DOHH2 (cell line): ENCODE measurements at regions not wholly inside any gene's neighbourhood (a gene's known extent, or its start where the extent isn't known, plus 50 kb on each side); places are given as distances from the start of the nearest gene placed in this dataset.

Experiments used
- H3F3A ChIP-seq: fragments of 200-600 bp; sonication (generic), shearing (Covaris generic); 2 replicates; pipeline ENCODE4 v1.6.0; 2016; ENCODE audit warnings: antibody characterized with exemption, mild to moderate bottlenecking; ENCODE audit not compliant: control insufficient read depth, insufficient read depth
- H3K27ac ChIP-seq: fragments of 200-600 bp; sonication (generic); 2 replicates; pipeline ENCODE4 v1.5.1; 2014; ENCODE audit warnings: low read depth, mild to moderate bottlenecking, low read length, moderate library complexity
- H3K27me3 ChIP-seq: fragments of 200-600 bp; sonication (generic); 2 replicates; pipeline ENCODE4 v1.6.1; 2014; ENCODE audit warnings: mild to moderate bottlenecking, low read length, mixed read lengths; ENCODE audit not compliant: control insufficient read depth
- H3K36me3 ChIP-seq: fragments of 200-600 bp; sonication (generic); 2 replicates; pipeline ENCODE4 v1.6.1; 2014; ENCODE audit warnings: mild to moderate bottlenecking, low read length, moderate library complexity, mixed read lengths; ENCODE audit not compliant: control insufficient read depth
- H3K4me1 ChIP-seq: fragments of 200-600 bp; sonication (generic); 2 replicates; pipeline ENCODE4 v1.6.1; 2014; ENCODE audit warnings: mild to moderate bottlenecking, low read length, mixed read lengths; ENCODE audit not compliant: control insufficient read depth
- H3K4me2 ChIP-seq: fragments of 200-600 bp; sonication (generic); 2 replicates; pipeline ENCODE4 v1.6.0; 2014; ENCODE audit warnings: mild to moderate bottlenecking, low read length, moderate library complexity
- H3K4me3 ChIP-seq: fragments of 200-600 bp; sonication (generic); 2 replicates; pipeline ENCODE4 v1.5.1; 2014; ENCODE audit warnings: mild to moderate bottlenecking, low read length, mixed read lengths
- H3K79me2 ChIP-seq: fragments of 200-600 bp; sonication (generic); 2 replicates; pipeline ENCODE4 v1.6.1; 2014; ENCODE audit warnings: mild to moderate bottlenecking, low read length, mixed read lengths; ENCODE audit not compliant: control insufficient read depth
- H3K9me2 ChIP-seq: fragments of 200-600 bp; sonication (generic); replicated peaks from 2 replicates; pipeline ENCODE4 v1.6.1; 2014; ENCODE audit warnings: mild to moderate bottlenecking, low read length, mixed read lengths; ENCODE audit not compliant: control insufficient read depth
- H3K9me3 ChIP-seq: fragments of 200-600 bp; sonication (generic); 2 replicates; pipeline ENCODE4 v1.6.1; 2014; ENCODE audit warnings: antibody characterized with exemption, low read length, mixed read lengths; ENCODE audit not compliant: control insufficient read depth, insufficient read depth
- H4K20me1 ChIP-seq: fragments of 200-600 bp; sonication (generic); 2 replicates; pipeline ENCODE4 v1.6.0; 2014; ENCODE audit warnings: low read depth, mild to moderate bottlenecking, antibody characterized with exemption, low read length, moderate library complexity; ENCODE audit not compliant: control insufficient read depth, insufficient read depth
- EZH2phosphoT487 ChIP-seq: fragments of 200-600 bp; sonication (generic); IDR thresholded peaks from 2 replicates; pipeline ENCODE4 v1.6.1; 2017; ENCODE audit warnings: borderline replicate concordance, mild to moderate bottlenecking, antibody characterized with exemption, low read length, moderate library complexity, mixed read lengths
- TF ChIP-seq, protein P1 (sequence below): fragments of 200-600 bp; sonication (generic); IDR thresholded peaks from one replicate; pipeline ENCODE4 v1.5.1; 2014; ENCODE audit warnings: antibody characterized with exemption, mild to moderate bottlenecking, low read depth, low read length; ENCODE audit not compliant: poor library complexity, severe bottlenecking

DNA sequence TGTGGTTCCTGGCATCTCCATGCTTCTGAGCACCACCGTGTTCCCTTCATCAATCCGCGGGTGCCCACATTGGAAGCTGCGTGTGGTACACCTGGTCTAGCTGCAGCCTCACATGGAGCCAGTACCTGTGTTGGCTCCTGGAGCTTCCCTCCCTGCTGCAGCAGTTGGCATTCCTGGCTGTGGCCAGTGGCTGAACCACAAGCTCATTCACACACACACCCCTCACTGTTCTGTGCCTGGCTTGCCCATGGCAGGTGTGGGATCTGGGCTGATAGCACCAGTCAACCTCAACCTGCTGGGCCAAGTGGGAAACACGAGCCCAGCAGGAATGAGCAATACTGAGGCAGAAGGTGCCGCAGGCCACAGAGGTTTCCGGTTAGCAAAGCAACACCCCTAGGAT is 256.2 kb upstream of the LRFN5 start:
- Histone ChIP-seq H3K79me2 (no peaks in the 10 kb centered on the region), H3K4me1 (no peaks in the 10 kb centered on the region), H3F3A (no peaks in the 10 kb centered on the region), H3K4me3 (no peak overlapping the region), H3K4me2 (no peak overlapping the region), H3K36me3 (no peaks in the 10 kb centered on the region), H3K27ac (no peak overlapping the region), H3K9me2 (no peaks in the 10 kb centered on the region), H3K9me3 (peaks cover 3% of the 10 kb centered on the region; the same call in 1 of the 2 replicates), H4K20me1 (no peaks in the 10 kb centered on the region), H3K27me3 (no peaks in the 10 kb centered on the region)
- TF ChIP-seq, protein P1, sequence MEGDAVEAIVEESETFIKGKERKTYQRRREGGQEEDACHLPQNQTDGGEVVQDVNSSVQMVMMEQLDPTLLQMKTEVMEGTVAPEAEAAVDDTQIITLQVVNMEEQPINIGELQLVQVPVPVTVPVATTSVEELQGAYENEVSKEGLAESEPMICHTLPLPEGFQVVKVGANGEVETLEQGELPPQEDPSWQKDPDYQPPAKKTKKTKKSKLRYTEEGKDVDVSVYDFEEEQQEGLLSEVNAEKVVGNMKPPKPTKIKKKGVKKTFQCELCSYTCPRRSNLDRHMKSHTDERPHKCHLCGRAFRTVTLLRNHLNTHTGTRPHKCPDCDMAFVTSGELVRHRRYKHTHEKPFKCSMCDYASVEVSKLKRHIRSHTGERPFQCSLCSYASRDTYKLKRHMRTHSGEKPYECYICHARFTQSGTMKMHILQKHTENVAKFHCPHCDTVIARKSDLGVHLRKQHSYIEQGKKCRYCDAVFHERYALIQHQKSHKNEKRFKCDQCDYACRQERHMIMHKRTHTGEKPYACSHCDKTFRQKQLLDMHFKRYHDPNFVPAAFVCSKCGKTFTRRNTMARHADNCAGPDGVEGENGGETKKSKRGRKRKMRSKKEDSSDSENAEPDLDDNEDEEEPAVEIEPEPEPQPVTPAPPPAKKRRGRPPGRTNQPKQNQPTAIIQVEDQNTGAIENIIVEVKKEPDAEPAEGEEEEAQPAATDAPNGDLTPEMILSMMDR, result no peak
- TF ChIP-seq EZH2phosphoT487, result no peak

GRCh38 chr14:41349289-41349910 is 257.3 kb upstream of the LRFN5 start:
- TF ChIP-seq, protein P1, result no peak
- TF ChIP-seq EZH2phosphoT487, result no peak
- H3K27me3 ChIP-seq, result no peaks in the 10 kb centered on the region
- no peak overlapping the region for H3K4me3 ChIP-seq
- H3K79me2 ChIP-seq, result no peaks in the 10 kb centered on the region
- H3K9me3 ChIP-seq, result peaks cover 3% of the 10 kb centered on the region; the same call in 1 of the 2 replicates
- H3K36me3 ChIP-seq, result no peaks in the 10 kb centered on the region
- no peaks in the 10 kb centered on the region for H3F3A ChIP-seq
- H4K20me1 ChIP-seq, result no peaks in the 10 kb centered on the region
- no peaks in the 10 kb centered on the region for H3K9me2 ChIP-seq
- H3K4me2 ChIP-seq, result no peak overlapping the region
- no peaks in the 10 kb centered on the region for H3K4me1 ChIP-seq
- H3K27ac ChIP-seq, result no peak overlapping the region

- Histone ChIP-seq H3K4me2 (no peak overlapping the region), H3K27ac (no peak overlapping the region), H3K9me3 (no peaks in the 10 kb centered on the region)
Measured at GRCh38 chr14:41343857-41344256, 262.8 kb upstream of the LRFN5 start.

More at GRCh38 chr14:41343857-41344256, 262.8 kb upstream of the LRFN5 start:
- no peaks in the 10 kb centered on the region for H3K4me1 ChIP-seq
- H3K9me2 ChIP-seq, result no peaks in the 10 kb centered on the region
- no peak overlapping the region for H3K4me3 ChIP-seq
- no peaks in the 10 kb centered on the region for H3F3A ChIP-seq
- H3K36me3 ChIP-seq, result no peaks in the 10 kb centered on the region
- H4K20me1 ChIP-seq, result no peaks in the 10 kb centered on the region
- TF ChIP-seq EZH2phosphoT487, result no peak
- TF ChIP-seq, protein P1, result no peak
- no peaks in the 10 kb centered on the region for H3K27me3 ChIP-seq
- H3K79me2 ChIP-seq, result no peaks in the 10 kb centered on the region
